ENCODE measurements at regions not wholly inside any gene's neighbourhood (a gene's known extent, or its start where the extent isn't known, plus 50 kb on each side); places are given as distances from the start of the nearest gene placed in this dataset.

DNA sequence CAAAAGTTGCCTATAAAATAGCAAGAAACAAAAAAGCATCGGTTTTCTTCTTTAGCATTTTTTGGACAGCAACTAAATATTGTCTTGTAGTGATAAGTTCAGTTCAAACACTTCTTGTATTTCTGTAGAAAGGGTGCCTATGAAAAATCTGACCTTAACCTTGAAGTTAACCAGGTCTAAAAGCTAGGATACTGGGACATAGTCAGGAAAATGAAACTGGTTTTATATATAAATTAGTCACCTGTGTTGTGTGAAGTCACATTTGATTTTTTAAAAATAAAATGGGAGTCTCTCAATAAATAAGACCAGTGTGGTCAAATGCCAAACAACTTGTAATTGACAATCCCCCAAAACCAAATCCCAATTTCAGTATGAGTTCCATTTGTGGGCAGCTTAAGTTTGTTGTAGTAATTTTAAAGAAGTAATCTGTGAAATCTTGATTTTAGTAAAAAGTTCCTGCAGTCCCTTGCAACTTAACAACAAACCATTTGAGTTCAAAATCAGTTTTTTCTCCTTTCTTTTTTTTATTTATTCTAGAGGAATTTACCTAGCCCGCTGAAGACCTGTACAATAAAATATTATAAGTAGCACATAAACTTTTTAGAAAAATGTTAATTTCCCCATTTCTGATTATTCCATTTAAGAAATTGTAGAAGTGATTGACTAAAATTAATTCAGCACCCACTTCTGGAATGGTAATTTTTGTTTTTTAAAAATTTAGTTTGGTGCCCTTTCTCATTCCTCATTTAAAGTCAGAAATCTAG is 84.5 kb upstream of the PPARA start:
- TF ChIP-seq PATZ1 (CRISPR knock-in tag; IDR thresholded peaks at IDR 0.05; ENCODE audit: borderline replicate concordance) (no peak), TCF4 (CRISPR knock-in tag; IDR thresholded peaks at IDR 0.05; ENCODE audit: borderline replicate concordance) (no peak), ESRRG (CRISPR knock-in tag; IDR thresholded peaks at IDR 0.05) (no peak), BACH2 (CRISPR knock-in tag; IDR thresholded peaks at IDR 0.05; ENCODE audit: borderline replicate concordance) (no peak), ARNTL (CRISPR knock-in tag; IDR thresholded peaks at IDR 0.05; ENCODE audit: borderline replicate concordance, low read depth) (no peak), RARB (CRISPR knock-in tag; IDR thresholded peaks at IDR 0.05) (no peak), ZFP30 (CRISPR knock-in tag; IDR thresholded peaks at IDR 0.05) (no peak), CSDC2 (CRISPR knock-in tag; IDR thresholded peaks at IDR 0.05) (no peak)
